Bronchial epithelial cell (primary cell): ENCODE measurements at regions not wholly inside any gene's neighbourhood (a gene's known extent, or its start where the extent isn't known, plus 50 kb on each side); places are given as distances from the start of the nearest gene placed in this dataset.

Source experiments
- DNase-seq: peaks from one replicate; pipeline ENCODE4 v3.0.0-alpha.2; 2010; ENCODE audit warnings: low read depth
- FAIRE-seq: peaks from 2 replicates; lab custom pipeline; 2011; peaks lifted over from hg19 to GRCh38; lab: Jason Lieb, UNC
- H3K27me3 ChIP-seq: 2 replicates; pipeline ENCODE4 v1.5.1; 2011; ENCODE audit warnings: low read length; ENCODE audit not compliant: control insufficient read depth, insufficient read depth
- H3K36me3 ChIP-seq: 2 replicates; pipeline ENCODE4 v1.5.1; 2011; ENCODE audit warnings: low read length; ENCODE audit not compliant: control insufficient read depth, insufficient read depth
- H3K4me3 ChIP-seq: 2 replicates; pipeline ENCODE4 v1.5.1; 2011; ENCODE audit warnings: mild to moderate bottlenecking, low read depth, low read length, control low read depth
- TF ChIP-seq, protein P1 (sequence below): IDR thresholded peaks from 2 replicates; pipeline ENCODE4 v1.5.1; 2011; ENCODE audit warnings: mild to moderate bottlenecking, moderate library complexity, low read length, control low read depth, inconsistent platforms; ENCODE audit not compliant: insufficient read depth, severe bottlenecking

DNA sequence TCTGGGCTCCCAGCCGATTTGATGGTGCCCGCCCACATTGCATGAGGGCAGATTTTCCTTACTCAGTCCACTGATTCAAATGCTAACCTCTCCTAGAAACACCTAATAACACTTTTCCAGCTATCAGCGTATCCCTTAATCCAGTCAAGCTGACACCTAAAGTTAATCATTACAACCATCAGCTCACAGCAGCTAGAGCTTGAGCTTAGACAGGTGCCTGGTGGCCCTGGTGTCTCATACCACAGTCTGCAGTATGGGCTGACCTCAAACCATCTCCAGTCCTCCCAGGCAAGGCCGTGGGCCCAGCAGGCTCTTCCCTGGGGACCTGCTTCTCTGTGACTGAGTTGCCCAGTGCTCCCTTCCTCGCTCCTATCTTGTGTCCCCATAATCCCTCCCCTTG is 174.4 kb upstream of the NECTIN1 start:
- TF ChIP-seq, protein P1, sequence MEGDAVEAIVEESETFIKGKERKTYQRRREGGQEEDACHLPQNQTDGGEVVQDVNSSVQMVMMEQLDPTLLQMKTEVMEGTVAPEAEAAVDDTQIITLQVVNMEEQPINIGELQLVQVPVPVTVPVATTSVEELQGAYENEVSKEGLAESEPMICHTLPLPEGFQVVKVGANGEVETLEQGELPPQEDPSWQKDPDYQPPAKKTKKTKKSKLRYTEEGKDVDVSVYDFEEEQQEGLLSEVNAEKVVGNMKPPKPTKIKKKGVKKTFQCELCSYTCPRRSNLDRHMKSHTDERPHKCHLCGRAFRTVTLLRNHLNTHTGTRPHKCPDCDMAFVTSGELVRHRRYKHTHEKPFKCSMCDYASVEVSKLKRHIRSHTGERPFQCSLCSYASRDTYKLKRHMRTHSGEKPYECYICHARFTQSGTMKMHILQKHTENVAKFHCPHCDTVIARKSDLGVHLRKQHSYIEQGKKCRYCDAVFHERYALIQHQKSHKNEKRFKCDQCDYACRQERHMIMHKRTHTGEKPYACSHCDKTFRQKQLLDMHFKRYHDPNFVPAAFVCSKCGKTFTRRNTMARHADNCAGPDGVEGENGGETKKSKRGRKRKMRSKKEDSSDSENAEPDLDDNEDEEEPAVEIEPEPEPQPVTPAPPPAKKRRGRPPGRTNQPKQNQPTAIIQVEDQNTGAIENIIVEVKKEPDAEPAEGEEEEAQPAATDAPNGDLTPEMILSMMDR = no peak
- FAIRE-seq (no peak), DNase-seq (no peak)
- Histone ChIP-seq H3K4me3 (no peak overlapping the region), H3K27me3 (peaks cover 13% of the 10 kb centered on the region), H3K36me3 (no peaks in the 10 kb centered on the region)

- Histone ChIP-seq H3K27me3 (peaks cover 8% of the 10 kb centered on the region), H3K36me3 (no peaks in the 10 kb centered on the region), H3K4me3 (no peak overlapping the region)
- DNase-seq (no peak), FAIRE-seq (no peak)
- TF ChIP-seq, protein P1 = no peak
Observed at GRCh38 chr11:119902656-119903231, 173.7 kb upstream of the NECTIN1 start.

- H3K27me3 ChIP-seq = peaks cover 6% of the 10 kb centered on the region
- DNase-seq (no peak), FAIRE-seq (no peak)
- H3K36me3 ChIP-seq = no peaks in the 10 kb centered on the region
- H3K4me3 ChIP-seq = no peak overlapping the region
- TF ChIP-seq, protein P1 = no peak
Observed at GRCh38 chr11:119901657-119902577, 172.9 kb upstream of the NECTIN1 start.

DNA sequence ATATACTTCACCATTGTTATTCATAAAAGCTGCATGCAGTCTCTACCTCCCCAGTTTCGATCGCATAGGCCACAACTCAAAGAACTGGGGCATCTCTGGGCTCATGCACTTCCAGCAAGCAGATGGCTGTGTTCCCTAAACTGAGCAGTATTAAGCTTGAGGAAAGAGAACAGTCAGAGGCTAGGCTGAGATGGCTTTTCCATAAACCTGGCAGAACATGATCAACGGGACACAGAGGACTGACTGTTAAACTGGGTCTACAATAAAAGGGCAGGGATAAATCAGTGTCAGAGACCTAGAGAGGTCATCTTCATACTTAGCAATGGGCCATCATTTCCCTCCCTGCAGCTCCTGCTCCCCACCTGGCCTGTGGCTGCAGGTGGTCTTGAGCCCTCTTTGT is 171.0 kb upstream of the NECTIN1 start:
- Histone ChIP-seq H3K27me3 (peaks cover 2% of the 10 kb centered on the region), H3K36me3 (no peaks in the 10 kb centered on the region), H3K4me3 (no peak overlapping the region)
- TF ChIP-seq, protein P1 = no peak
- peak; percentile 64 for FAIRE-seq
- DNase-seq = no peak

DNA sequence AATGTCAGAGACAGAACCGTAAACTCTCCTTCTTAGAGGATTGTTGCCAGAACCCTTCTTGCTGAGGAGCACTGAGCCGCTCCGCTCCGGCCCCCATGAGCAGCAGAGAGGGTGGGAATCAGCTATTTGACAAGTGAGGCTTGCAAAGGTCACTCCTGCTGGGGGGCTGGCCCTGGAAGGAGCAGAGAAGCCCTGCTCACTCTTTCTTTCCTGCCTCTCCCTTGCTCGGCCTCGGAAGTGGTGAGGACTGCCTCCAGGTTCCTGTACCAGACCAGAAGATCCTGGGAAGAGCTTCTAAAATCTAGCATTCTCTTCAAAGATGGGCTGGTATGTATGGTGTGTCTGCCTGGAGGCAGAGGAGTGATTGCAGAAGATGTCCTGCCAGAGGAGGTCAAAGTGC is 168.6 kb upstream of the NECTIN1 start:
- Histone ChIP-seq H3K27me3 (peaks cover 4% of the 10 kb centered on the region), H3K4me3 (no peak overlapping the region), H3K36me3 (no peaks in the 10 kb centered on the region)
- DNase-seq (no peak), FAIRE-seq (no peak)
- TF ChIP-seq, protein P1 = no peak
